ENCODE measurements at regions not wholly inside any gene's neighbourhood (a gene's known extent, or its start where the extent isn't known, plus 50 kb on each side); places are given as distances from the start of the nearest gene placed in this dataset.

- 0 out of 2 replicates have a peak, but pooled peaks have one; percentile 24 for TF ChIP-seq TFAP4 (IDR thresholded peaks at IDR 0.05; ENCODE audit: borderline replicate concordance, low read depth)
- peak; percentile 64; the same call in 1 of the 2 replicates for TF ChIP-seq ARID5B (CRISPR knock-in tag; IDR thresholded peaks at IDR 0.05)
- TF ChIP-seq ZBTB14 (CRISPR knock-in tag; IDR thresholded peaks at IDR 0.05), result no peak
- TF ChIP-seq SOX13 (IDR thresholded peaks at IDR 0.05), result no peak
- peak in 1 of 2 experiments; percentile 39; a peak in 1 of 4 replicates for TF ChIP-seq SOX13 (CRISPR knock-in tag; conservative IDR thresholded peaks at IDR 0.05 in 1 of 2, IDR thresholded peaks at IDR 0.05 in 1 of 2)
Observed at GRCh38 chr2:57893786-57894185, 152.8 kb upstream of the VRK2 start (continued).

- no peak overlapping the region for H3K9ac ChIP-seq (ENCODE audit: insufficient read depth, low read depth, low read length)
- peaks cover 20% of the 10 kb centered on the region for H3K4me1 ChIP-seq (ENCODE audit: insufficient read depth, low read length)
- no peaks in the 10 kb centered on the region for H4K20me1 ChIP-seq (ENCODE audit: insufficient read depth, low read length)
- WGBS (ENCODE audit: low lambda C conversion rate), result 87% methylated on average over 2 of the region's 2 CpGs
- CTCF ChIA-PET (ENCODE audit: low intra/inter-chr PET ratio, low total read pairs), result no interaction called here
- H3K79me2 ChIP-seq (ENCODE audit: insufficient read depth, low read length), result no peaks in the 10 kb centered on the region
- H2AFZ ChIP-seq (ENCODE audit: low read length), result no peak overlapping the region
- in situ Hi-C loops (cut with HindIII; ENCODE audit: extremely low pct_ligation_motif_present, low pct_unique_long_range_greater_than_20kb), result no loop called here
- no peak overlapping the region for H3K4me2 ChIP-seq (ENCODE audit: low read depth, low read length)
- FAIRE-seq (no peak), ATAC-seq (no peak), DNase-seq (ENCODE audit: low spot score) (no peak)
- intact Hi-C loops (cut with micrococcal nuclease; ENCODE audit: unreplicated experiment), result loop anchor here (5.0 kb wide), 1 partner anchor 153 kb away; the partner anchor contains the start of gene VRK2
- BruUV-seq (replicated peaks), result no TSS peak
- H3K27me3 ChIP-seq (ENCODE audit: control insufficient read depth in 1 of 2, insufficient read depth in 2 of 2, low read length in 2 of 2), result no peaks in the 10 kb centered on the region; a peak in 1 of 5 replicates
- no peak overlapping the region for H3K27ac ChIP-seq (ENCODE audit: extremely low read length, insufficient read depth, low read length)
- no peak for TF ChIP-seq ZNF83 (CRISPR knock-in tag; IDR thresholded peaks at IDR 0.05; ENCODE audit: borderline replicate concordance)
- no peak for TF ChIP-seq MTF1 (CRISPR knock-in tag; IDR thresholded peaks at IDR 0.05)
- no peak for TF ChIP-seq HNRNPUL1 (IDR thresholded peaks at IDR 0.05; ENCODE audit: low read depth, low read length)
- TF ChIP-seq ZNF33A (CRISPR knock-in tag; IDR thresholded peaks at IDR 0.05; ENCODE audit: borderline replicate concordance), result no peak
- TF ChIP-seq ZNF563 (CRISPR knock-in tag; IDR thresholded peaks at IDR 0.05), result no peak
- TF ChIP-seq EZH2 (conservative IDR thresholded peaks at IDR 0.05; ENCODE audit: low read depth, low read length), result no peak
- POLR2A ChIA-PET, result no interaction called here
- no peaks in the 10 kb centered on the region for H3K36me3 ChIP-seq (replicated peaks in 1 of 2; ENCODE audit: control insufficient read depth in 1 of 2, insufficient read depth in 2 of 2, low read length in 2 of 2)
- H3K9me3 ChIP-seq (ENCODE audit: low read length), result no peaks in the 10 kb centered on the region
- no peak overlapping the region for H3K4me3 ChIP-seq (replicated peaks in 1 of 3; ENCODE audit: insufficient read depth in 1 of 3, low read depth in 2 of 3, low read length in 3 of 3)
Observed at GRCh38 chr2:57894381-57894780, 152.2 kb upstream of the VRK2 start.
